ENCODE measurements at regions not wholly inside any gene's neighbourhood (a gene's known extent, or its start where the extent isn't known, plus 50 kb on each side); places are given as distances from the start of the nearest gene placed in this dataset.

GRCh38 chr5:72604798-72605154 is 97.6 kb upstream of the ZNF366 start:
- H3K27ac ChIP-seq = no peak overlapping the region
- intact Hi-C loops (cut with DNase I) = no loop called here
- H3K4me3 ChIP-seq = no peak overlapping the region
- H3K27me3 ChIP-seq = no peaks in the 10 kb centered on the region
- 60 to 78% (median 67%) methylated on average over 2 of the region's 2 CpGs for WGBS, 4 donors
- H3K4me1 ChIP-seq (replicated peaks in 1 of 2) = peaks cover 0 to 5% of the 10 kb centered on the region in 2 donors
- no peak for DNase-seq
- TF ChIP-seq CTCF (IDR thresholded peaks at IDR 0.05) (no peak), POLR2A (IDR thresholded peaks at IDR 0.05) (no peak)
- H3K36me3 ChIP-seq (replicated peaks in 1 of 2) = no peaks in the 10 kb centered on the region
- no peaks in the 10 kb centered on the region for H3K9me3 ChIP-seq (replicated peaks in 1 of 3)

- Histone ChIP-seq H3K27me3 (no peaks in the 10 kb centered on the region), H3K4me3 (no peak overlapping the region), H3K36me3 (replicated peaks in 1 of 2) (no peaks in the 10 kb centered on the region), H3K9me3 (replicated peaks in 1 of 3) (no peaks in the 10 kb centered on the region), H3K27ac (peak overlapping the region in 1 of 5 donors; percentile 7), H3K4me1 (replicated peaks in 1 of 2) (peaks cover 0 to 11% of the 10 kb centered on the region in 2 donors)
- DNase-seq = peak in 2 of 7 donors; percentile 14 to 18
- intact Hi-C loops (cut with DNase I) = no loop called here
- TF ChIP-seq CTCF (IDR thresholded peaks at IDR 0.05) (no peak), POLR2A (IDR thresholded peaks at IDR 0.05) (no peak)
- WGBS, 4 donors = 52 to 60% (median 55%) methylated on average over 11 of the region's 11 CpGs
Measured at GRCh38 chr5:72604111-72604797, 97.0 kb upstream of the ZNF366 start.

- no peaks in the 10 kb centered on the region for H3K36me3 ChIP-seq (replicated peaks in 1 of 2)
- no peak for DNase-seq
- no peak overlapping the region for H3K27ac ChIP-seq
- H3K9me3 ChIP-seq (replicated peaks in 1 of 3) = no peaks in the 10 kb centered on the region
- intact Hi-C loops (cut with DNase I) = no loop called here
- H3K27me3 ChIP-seq = no peaks in the 10 kb centered on the region
- H3K4me3 ChIP-seq = no peak overlapping the region
- 89 to 94% (median 91%) methylated on average over 6 of the region's 6 CpGs for WGBS, 4 donors
- peaks cover 4 to 17% of the 10 kb centered on the region in 2 donors for H3K4me1 ChIP-seq (replicated peaks in 1 of 2)
- TF ChIP-seq CTCF (IDR thresholded peaks at IDR 0.05) (no peak), POLR2A (IDR thresholded peaks at IDR 0.05) (no peak)
Measured at GRCh38 chr5:72602696-72603685, 95.8 kb upstream of the ZNF366 start.

- no peak overlapping the region for H3K4me3 ChIP-seq
- H3K9me3 ChIP-seq (replicated peaks in 1 of 3) = no peaks in the 10 kb centered on the region
- no peaks in the 10 kb centered on the region for H3K36me3 ChIP-seq (replicated peaks in 1 of 2)
- WGBS, 4 donors = 90 to 100% (median 95%) methylated on average over 1 of the region's 1 CpG
- no peaks in the 10 kb centered on the region for H3K27me3 ChIP-seq
- TF ChIP-seq CTCF (IDR thresholded peaks at IDR 0.05) (no peak), POLR2A (IDR thresholded peaks at IDR 0.05) (no peak)
- intact Hi-C loops (cut with DNase I) = no loop called here
- no peak overlapping the region for H3K27ac ChIP-seq
- peaks cover 15 to 29% of the 10 kb centered on the region in 2 donors for H3K4me1 ChIP-seq (replicated peaks in 1 of 2)
- no peak for DNase-seq
Measured at GRCh38 chr5:72601861-72602260, 94.7 kb upstream of the ZNF366 start.
